ENCODE measurements at regions not wholly inside any gene's neighbourhood (a gene's known extent, or its start where the extent isn't known, plus 50 kb on each side); places are given as distances from the start of the nearest gene placed in this dataset.

DNA sequence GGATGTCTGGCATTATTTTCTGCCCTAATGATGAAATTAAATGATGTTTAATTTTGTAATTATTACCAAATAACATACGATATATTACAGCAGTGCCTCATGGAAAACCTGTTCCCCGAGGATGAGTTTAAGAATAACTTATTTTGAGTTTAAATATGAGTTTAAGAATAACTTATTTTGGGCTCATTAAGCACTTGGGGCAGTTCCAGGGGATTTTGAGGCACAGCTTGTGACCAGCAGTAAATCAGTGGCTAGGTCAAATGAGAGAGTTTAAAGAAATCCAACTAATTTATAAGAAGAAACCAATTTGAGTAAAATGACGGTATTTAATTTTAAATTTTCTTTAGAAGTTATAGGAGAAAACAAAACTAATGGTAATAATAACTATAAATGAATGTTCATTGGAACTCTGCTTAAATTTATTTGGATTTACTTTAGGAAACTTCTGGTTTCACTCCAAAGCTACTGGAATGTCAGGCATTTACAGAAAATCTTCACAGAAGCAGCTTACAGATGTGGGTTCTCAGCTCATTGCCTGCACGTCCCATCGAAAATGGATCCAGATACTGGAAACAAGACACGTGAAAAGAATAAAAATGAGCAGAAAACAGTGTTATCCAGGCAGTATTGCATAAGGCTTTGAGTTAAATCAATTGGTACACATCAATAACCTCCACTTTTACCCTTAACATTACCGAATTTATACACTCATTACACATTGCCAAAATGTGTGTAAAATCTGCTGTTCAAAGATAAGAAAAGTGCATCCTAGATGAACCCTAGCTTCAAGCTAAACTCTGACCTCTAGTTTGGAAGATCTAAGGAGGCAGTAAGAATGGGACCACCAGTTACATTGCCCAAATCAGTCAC lies 784.5 kb upstream of the IGFBP3 start:
- TF ChIP-seq, protein P1, sequence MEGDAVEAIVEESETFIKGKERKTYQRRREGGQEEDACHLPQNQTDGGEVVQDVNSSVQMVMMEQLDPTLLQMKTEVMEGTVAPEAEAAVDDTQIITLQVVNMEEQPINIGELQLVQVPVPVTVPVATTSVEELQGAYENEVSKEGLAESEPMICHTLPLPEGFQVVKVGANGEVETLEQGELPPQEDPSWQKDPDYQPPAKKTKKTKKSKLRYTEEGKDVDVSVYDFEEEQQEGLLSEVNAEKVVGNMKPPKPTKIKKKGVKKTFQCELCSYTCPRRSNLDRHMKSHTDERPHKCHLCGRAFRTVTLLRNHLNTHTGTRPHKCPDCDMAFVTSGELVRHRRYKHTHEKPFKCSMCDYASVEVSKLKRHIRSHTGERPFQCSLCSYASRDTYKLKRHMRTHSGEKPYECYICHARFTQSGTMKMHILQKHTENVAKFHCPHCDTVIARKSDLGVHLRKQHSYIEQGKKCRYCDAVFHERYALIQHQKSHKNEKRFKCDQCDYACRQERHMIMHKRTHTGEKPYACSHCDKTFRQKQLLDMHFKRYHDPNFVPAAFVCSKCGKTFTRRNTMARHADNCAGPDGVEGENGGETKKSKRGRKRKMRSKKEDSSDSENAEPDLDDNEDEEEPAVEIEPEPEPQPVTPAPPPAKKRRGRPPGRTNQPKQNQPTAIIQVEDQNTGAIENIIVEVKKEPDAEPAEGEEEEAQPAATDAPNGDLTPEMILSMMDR (IDR thresholded peaks at IDR 0.05) = no peak
- no peak for TF ChIP-seq POLR2A (IDR thresholded peaks at IDR 0.05)
